Sigmoid colon (tissue), 6 donors: ENCODE measurements at regions not wholly inside any gene's neighbourhood (a gene's known extent, or its start where the extent isn't known, plus 50 kb on each side); places are given as distances from the start of the nearest gene placed in this dataset.

Experiments
- DNase-seq: peaks from one replicate; pipeline ENCODE4 v3.0.0-alpha.2; 2019
- H3K27ac ChIP-seq, 4 donors: fragments of 200-600 bp; sonication (generic); one replicate each; pipeline ENCODE4 v1.5.1; 2016 to 2019; ENCODE audit warnings: mild to moderate bottlenecking in 1 of 4
- H3K27me3 ChIP-seq, 3 donors: fragments of 200-600 bp; sonication (generic); one replicate each; pipeline ENCODE4 v1.5.1; 2019; ENCODE audit warnings: mild to moderate bottlenecking in 1 of 3
- H3K36me3 ChIP-seq, 4 donors: fragments of 200-600 bp; sonication (generic); one replicate each; pipeline ENCODE4 v1.5.1; 2016 to 2019
- H3K4me1 ChIP-seq, 4 donors: fragments of 200-600 bp; sonication (generic); one replicate each; pipeline ENCODE4 v1.5.1; 2017 to 2019
- H3K4me3 ChIP-seq, 4 donors: fragments of 200-600 bp; sonication (generic); one replicate each; pipeline ENCODE4 v1.5.1; 2017 to 2019; ENCODE audit warnings: mild to moderate bottlenecking in 2 of 4, moderate library complexity in 1 of 4
- H3K9me3 ChIP-seq, 4 donors: fragments of 200-600 bp in 3 of 4; sonication (generic) in 3 of 4; one replicate each; pipeline versions ENCODE4 v1.5.1 to v1.6.1; 2013 to 2019
- EP300 ChIP-seq, 4 donors: sonication (generic); formaldehyde crosslinking; IDR thresholded peaks; one replicate each; pipeline ENCODE4 v1.6.1; 2017; ENCODE audit warnings: antibody characterized with exemption in 4 of 4
- POLR2A ChIP-seq, 2 donors: fragments of 450-650 bp; IDR thresholded peaks; one replicate each; pipeline ENCODE4 v1.6.1; 2016; ENCODE audit warnings: antibody characterized with exemption in 2 of 2, mild to moderate bottlenecking in 2 of 2, moderate library complexity in 2 of 2
- POLR2AphosphoS5 ChIP-seq, 4 donors: sonication (generic); formaldehyde crosslinking; IDR thresholded peaks; one replicate each; pipeline ENCODE4 v1.6.1; 2017; ENCODE audit warnings: antibody characterized with exemption in 4 of 4
- WGBS, 2 donors: extraction: QIAGEN DNeasy Blood & Tissue Kit; methylation state at CpG; one replicate each; pipeline ENCODE4 v1.1.7; 2013; 5-methylcytosine and 5-hydroxymethylcytosine counted together
- intact Hi-C: fragments of 100-400 bp; cut with DNase I; formaldehyde crosslinking; loops from one replicate; pipeline ENCODE4 v1.15.1; 2023
- TF ChIP-seq, protein P1 (sequence below), 4 experiments: fragments of 450-650 bp in 3 of 4; fragments of 200-600 bp in 1 of 4; IDR thresholded peaks; one replicate each; pipeline ENCODE4 v1.5.1; 2016 to 2019; ENCODE audit warnings: antibody characterized with exemption in 4 of 4, mild to moderate bottlenecking in 3 of 4, moderate library complexity in 2 of 4
- donor health status: healthy with polysubstance abuse.
- donor health status: healthy.

DNA sequence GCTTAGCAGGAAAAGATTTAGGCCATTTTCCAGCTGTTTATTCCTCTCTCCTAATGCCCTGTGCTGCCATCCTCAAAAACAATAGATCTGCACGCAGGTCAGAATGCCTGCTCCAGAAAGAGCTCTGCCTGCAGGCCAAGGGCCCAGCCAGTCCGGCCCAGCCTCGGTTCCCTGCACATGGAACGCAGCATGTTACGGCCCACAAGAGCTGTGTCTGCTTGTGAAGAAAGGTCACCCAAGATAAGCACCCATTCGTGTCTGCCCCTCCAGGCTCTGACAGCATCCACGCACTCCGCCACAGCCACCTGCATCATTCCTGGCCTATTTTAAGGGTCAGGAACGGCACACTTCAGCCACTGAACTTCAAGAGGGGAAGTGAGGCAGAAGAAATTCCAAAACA, 152.2 kb downstream of the SPATA19 start:
- intact Hi-C loops: no loop called here
- no peaks in the 10 kb centered on the region for H3K9me3 ChIP-seq
- H3K4me3 ChIP-seq: no peak overlapping the region
- H3K27me3 ChIP-seq: no peaks in the 10 kb centered on the region
- 88 to 89% methylated on average over 9 of the region's 9 CpGs for WGBS, 2 donors
- H3K36me3 ChIP-seq: no peaks in the 10 kb centered on the region
- no peak for DNase-seq
- H3K4me1 ChIP-seq: no peaks in the 10 kb centered on the region
- no peak overlapping the region for H3K27ac ChIP-seq
- TF ChIP-seq POLR2A (IDR thresholded peaks at IDR 0.05): no peak

DNA sequence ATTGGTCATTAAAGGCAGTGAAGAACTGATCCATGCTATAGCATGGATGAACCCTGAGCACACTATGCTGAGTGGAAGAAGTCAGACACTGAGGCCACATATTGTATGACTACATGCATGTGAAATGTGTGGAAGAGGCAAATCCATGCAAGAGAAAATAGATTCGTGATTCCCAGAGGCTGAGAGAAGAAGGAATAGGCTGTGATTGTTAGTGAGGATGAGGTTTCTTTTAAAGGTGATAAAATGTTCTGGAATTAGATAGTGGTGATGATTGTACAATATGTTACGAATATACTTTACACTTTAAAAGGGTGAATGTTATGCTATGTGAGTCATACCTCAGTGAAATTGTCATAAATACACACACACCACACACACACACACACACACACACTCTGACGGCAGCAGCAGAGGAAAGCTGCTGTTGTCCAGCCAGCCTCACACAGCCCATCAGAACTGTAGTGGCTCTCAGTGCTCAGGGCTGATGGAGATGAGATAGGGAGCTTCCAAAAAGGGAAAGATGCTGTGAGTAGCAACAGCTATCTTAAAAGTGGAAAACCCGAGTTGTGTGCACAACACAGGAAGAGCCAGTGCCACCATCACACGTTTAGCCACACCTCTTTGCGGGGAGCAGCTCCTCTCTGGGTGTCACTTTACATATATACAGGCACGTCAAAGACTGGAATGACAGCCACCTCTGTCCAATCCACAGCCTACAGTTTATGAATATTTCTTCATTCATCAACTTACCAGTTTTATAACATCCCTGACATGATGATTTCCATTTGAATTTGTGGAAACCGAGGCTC, 153.0 kb downstream of the SPATA19 start:
- WGBS, 2 donors: 54 to 68% methylated on average over 8 of the region's 8 CpGs
- H3K4me1 ChIP-seq: no peaks in the 10 kb centered on the region

DNA sequence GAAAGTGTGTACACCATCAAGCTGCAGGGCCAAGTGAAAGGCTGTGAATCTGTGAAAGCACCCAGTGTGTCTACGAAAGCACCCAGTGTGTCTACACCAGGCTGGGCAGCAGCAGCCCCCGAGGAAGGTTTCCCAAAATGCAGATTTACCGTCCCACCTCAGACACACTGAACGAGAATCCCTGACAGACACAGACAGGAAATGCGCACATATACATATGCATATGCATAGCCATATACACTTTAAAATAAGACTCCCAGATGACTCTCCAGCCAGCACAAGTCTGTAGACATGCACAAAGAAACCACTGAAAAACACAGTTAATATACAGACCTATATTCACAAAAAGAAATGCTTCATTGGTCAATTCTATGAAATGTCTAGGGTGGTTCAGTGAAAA, 155.5 kb upstream of the OPCML start:
- Histone ChIP-seq H3K36me3 (no peaks in the 10 kb centered on the region), H3K4me1 (no peaks in the 10 kb centered on the region), H3K27ac (no peak overlapping the region), H3K9me3 (no peaks in the 10 kb centered on the region), H3K4me3 (no peak overlapping the region), H3K27me3 (peaks cover 0 to 9% (median 0%) of the 10 kb centered on the region in 3 donors)
- DNase-seq: no peak
- no peak for TF ChIP-seq EP300 (IDR thresholded peaks at IDR 0.05)
- TF ChIP-seq POLR2A (IDR thresholded peaks at IDR 0.05): no peak
- TF ChIP-seq, protein P1, sequence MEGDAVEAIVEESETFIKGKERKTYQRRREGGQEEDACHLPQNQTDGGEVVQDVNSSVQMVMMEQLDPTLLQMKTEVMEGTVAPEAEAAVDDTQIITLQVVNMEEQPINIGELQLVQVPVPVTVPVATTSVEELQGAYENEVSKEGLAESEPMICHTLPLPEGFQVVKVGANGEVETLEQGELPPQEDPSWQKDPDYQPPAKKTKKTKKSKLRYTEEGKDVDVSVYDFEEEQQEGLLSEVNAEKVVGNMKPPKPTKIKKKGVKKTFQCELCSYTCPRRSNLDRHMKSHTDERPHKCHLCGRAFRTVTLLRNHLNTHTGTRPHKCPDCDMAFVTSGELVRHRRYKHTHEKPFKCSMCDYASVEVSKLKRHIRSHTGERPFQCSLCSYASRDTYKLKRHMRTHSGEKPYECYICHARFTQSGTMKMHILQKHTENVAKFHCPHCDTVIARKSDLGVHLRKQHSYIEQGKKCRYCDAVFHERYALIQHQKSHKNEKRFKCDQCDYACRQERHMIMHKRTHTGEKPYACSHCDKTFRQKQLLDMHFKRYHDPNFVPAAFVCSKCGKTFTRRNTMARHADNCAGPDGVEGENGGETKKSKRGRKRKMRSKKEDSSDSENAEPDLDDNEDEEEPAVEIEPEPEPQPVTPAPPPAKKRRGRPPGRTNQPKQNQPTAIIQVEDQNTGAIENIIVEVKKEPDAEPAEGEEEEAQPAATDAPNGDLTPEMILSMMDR (IDR thresholded peaks at IDR 0.05): no peak
- intact Hi-C loops: no loop called here
- 69 to 80% methylated on average over 5 of the region's 5 CpGs for WGBS, 2 donors

More for the DNA sequence above, 153.0 kb downstream of the SPATA19 start:
- H3K36me3 ChIP-seq: no peaks in the 10 kb centered on the region
- TF ChIP-seq, protein P1 (IDR thresholded peaks at IDR 0.05): no peak
- TF ChIP-seq EP300 (IDR thresholded peaks at IDR 0.05) (no peak), POLR2A (IDR thresholded peaks at IDR 0.05) (no peak), POLR2AphosphoS5 (IDR thresholded peaks at IDR 0.05) (no peak)
- no peak overlapping the region for H3K27ac ChIP-seq
- no peaks in the 10 kb centered on the region for H3K27me3 ChIP-seq
- intact Hi-C loops: no loop called here
- H3K9me3 ChIP-seq: no peaks in the 10 kb centered on the region
- no peak for DNase-seq
- no peak overlapping the region for H3K4me3 ChIP-seq

DNA sequence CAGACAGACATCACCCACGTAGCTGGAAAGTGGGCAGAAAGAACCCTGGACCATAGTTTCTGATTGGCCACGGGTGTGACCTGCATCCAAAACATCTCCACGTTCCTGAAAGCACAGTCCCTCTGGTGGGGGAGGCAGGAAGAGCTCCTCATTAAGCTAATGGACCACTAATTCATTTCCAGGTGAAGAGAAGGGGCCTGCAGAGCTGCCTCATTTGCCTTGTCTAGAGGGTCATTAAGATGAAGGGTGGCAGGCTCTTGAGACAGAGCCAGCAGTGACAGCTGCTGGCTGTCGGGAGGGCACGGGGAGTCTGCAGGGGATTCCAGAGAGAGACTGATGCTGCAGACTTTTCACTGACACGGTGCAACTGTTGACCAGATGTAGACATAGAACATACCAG, 149.6 kb upstream of the OPCML start:
- Histone ChIP-seq H3K27me3 (peaks cover 0 to 16% (median 0%) of the 10 kb centered on the region in 3 donors), H3K9me3 (no peaks in the 10 kb centered on the region), H3K36me3 (no peaks in the 10 kb centered on the region), H3K4me3 (no peak overlapping the region), H3K27ac (no peak overlapping the region), H3K4me1 (no peaks in the 10 kb centered on the region)
- TF ChIP-seq POLR2AphosphoS5 (IDR thresholded peaks at IDR 0.05) (no peak), POLR2A (IDR thresholded peaks at IDR 0.05) (no peak), EP300 (IDR thresholded peaks at IDR 0.05) (no peak)
- TF ChIP-seq, protein P1 (IDR thresholded peaks at IDR 0.05): no peak
- intact Hi-C loops: no loop called here
- no peak for DNase-seq
- 14 to 15% methylated on average over 6 of the region's 6 CpGs for WGBS, 2 donors

DNA sequence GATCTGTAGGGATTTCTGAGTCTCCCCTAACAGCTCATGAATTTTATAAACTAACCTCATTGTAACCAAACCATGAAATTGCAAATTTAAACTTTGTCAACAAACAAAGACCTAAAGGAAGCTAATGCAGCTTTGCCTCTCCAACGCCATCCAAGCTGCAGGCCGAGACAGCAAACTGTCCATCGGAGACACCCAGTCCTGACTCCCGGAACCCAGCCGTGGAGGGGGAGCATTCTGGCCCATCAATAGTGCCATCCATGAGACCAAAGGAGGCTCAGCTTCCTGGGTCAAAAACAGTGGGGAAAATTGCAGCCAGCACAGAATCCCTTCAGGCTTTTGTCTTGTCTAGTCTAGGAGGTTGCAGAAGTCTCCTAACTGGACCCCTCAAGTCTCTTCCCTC, 147.6 kb upstream of the OPCML start:
- 91 to 92% methylated on average over 5 of the region's 5 CpGs for WGBS, 2 donors
- no peak for DNase-seq
- H3K27me3 ChIP-seq: peaks cover 0 to 16% (median 0%) of the 10 kb centered on the region in 3 donors

More for the DNA sequence above, 147.6 kb upstream of the OPCML start:
- no peaks in the 10 kb centered on the region for H3K36me3 ChIP-seq
- no peak overlapping the region for H3K27ac ChIP-seq
- H3K4me3 ChIP-seq: no peak overlapping the region
- H3K9me3 ChIP-seq: no peaks in the 10 kb centered on the region
- TF ChIP-seq POLR2A (IDR thresholded peaks at IDR 0.05) (no peak), EP300 (IDR thresholded peaks at IDR 0.05) (no peak), POLR2AphosphoS5 (IDR thresholded peaks at IDR 0.05) (no peak)
- TF ChIP-seq, protein P1 (IDR thresholded peaks at IDR 0.05): no peak
- no peaks in the 10 kb centered on the region for H3K4me1 ChIP-seq
- intact Hi-C loops: no loop called here
